Right lobe of liver (tissue), 6 donors: ENCODE measurements at regions not wholly inside any gene's neighbourhood (a gene's known extent, or its start where the extent isn't known, plus 50 kb on each side); places are given as distances from the start of the nearest gene placed in this dataset.

Experiments used
- ATAC-seq, 4 donors: fragments of 200-7000 bp; cut with Tn5 transposase; one replicate each; pipeline ENCODE4 v1.9.1; 2020; ENCODE audit warnings: mild to moderate bottlenecking in 4 of 4, moderate library complexity in 4 of 4
- DNase-seq, 3 donors: peaks; one replicate each; pipeline ENCODE4 v3.0.0-alpha.2; 2020
- H3K27ac ChIP-seq, 3 donors: fragments of 200-600 bp; one replicate each; pipeline ENCODE4 v1.8.0; 2022
- H3K27me3 ChIP-seq, 2 donors: fragments of 200-600 bp; one replicate each; pipeline ENCODE4 v1.8.0; 2022
- H3K36me3 ChIP-seq, 4 donors: fragments of 200-600 bp; sonication (generic) in 1 of 4; one replicate each; pipeline versions ENCODE4 v1.5.1 to v1.8.0; 2017 to 2022; ENCODE audit warnings: control low read depth in 1 of 4
- H3K4me1 ChIP-seq, 4 donors: fragments of 200-600 bp; sonication (generic) in 1 of 4; one replicate each; pipeline versions ENCODE4 v1.5.1 to v1.8.0; 2017 to 2022; ENCODE audit warnings: control low read depth in 1 of 4
- H3K4me3 ChIP-seq, 3 donors: fragments of 200-600 bp; one replicate each; pipeline ENCODE4 v1.8.0; 2022
- H3K9me3 ChIP-seq, 4 donors: fragments of 200-600 bp; sonication (generic) in 1 of 4; one replicate each; pipeline versions ENCODE4 v1.5.1 to v1.8.0; 2017 to 2022; ENCODE audit warnings: control low read depth in 1 of 4
- POLR2A ChIP-seq: fragments of 450-650 bp; IDR thresholded peaks from one replicate; pipeline ENCODE4 v1.6.1; 2017; ENCODE audit warnings: antibody characterized with exemption, mild to moderate bottlenecking
- WGBS: methylation state at CpG from one replicate; pipeline ENCODE4 v1.1.6; 2018; ENCODE audit warnings: low coverage, low lambda C conversion rate; ENCODE audit not compliant: insufficient coverage; ENCODE audit errors: missing lambda C conversion rate; 5-methylcytosine and 5-hydroxymethylcytosine counted together
- intact Hi-C, 2 donors: fragments of 100-400 bp; cut with DNase I; formaldehyde crosslinking; loops; one replicate each; pipeline versions ENCODE4 v1.11.2 to v1.14.1; 2022
- TF ChIP-seq, protein P1 (sequence below), 4 donors: fragments of 200-600 bp in 3 of 4; fragments of 450-650 bp in 1 of 4; IDR thresholded peaks; one replicate each; pipeline versions ENCODE4 v1.5.1 to v1.8.0; 2016 to 2022; ENCODE audit warnings: antibody characterized with exemption in 4 of 4, mild to moderate bottlenecking in 2 of 4
- donor health status: DM: no; HTN: yes; CAD: no.
- donor health status: DM: no; HTN: no; CAD: no.
- donor health status: DM: no; HTN: no; CAD: no.
- donor health status: DM: no; HTN: yes; CAD: no.
- donor health status: DM: no; HTN: yes; CAD: no.

DNA sequence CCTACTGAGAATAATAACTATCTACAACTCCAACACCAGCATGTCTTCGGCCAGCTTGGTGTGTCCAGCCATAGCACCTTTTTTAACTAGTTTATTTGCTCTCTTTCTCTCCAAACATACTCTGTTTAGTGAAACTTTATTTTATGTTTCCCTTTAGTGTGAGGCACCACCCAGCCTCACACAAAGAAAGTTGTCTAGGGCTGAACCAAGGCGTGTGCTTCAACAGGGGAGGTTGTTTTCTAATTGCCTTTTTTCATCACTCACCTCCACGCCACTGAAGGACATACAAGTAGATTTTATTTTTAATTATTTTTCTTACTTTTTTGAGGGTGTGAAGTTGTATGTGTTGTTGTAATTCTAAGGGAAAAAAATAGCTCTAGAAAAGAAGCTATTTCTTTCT, 125.6 kb upstream of the MARCKS start:
- Histone ChIP-seq H3K4me1 (peaks cover 0 to 19% (median 0%) of the 10 kb centered on the region in 4 donors), H3K27me3 (no peaks in the 10 kb centered on the region), H3K9me3 (no peaks in the 10 kb centered on the region), H3K4me3 (no peak overlapping the region), H3K27ac (no peak overlapping the region), H3K36me3 (no peaks in the 10 kb centered on the region)
- intact Hi-C loops: no loop called here
- WGBS: 94% methylated on average over 3 of the region's 3 CpGs
- ATAC-seq: no peak
- TF ChIP-seq, protein P1, sequence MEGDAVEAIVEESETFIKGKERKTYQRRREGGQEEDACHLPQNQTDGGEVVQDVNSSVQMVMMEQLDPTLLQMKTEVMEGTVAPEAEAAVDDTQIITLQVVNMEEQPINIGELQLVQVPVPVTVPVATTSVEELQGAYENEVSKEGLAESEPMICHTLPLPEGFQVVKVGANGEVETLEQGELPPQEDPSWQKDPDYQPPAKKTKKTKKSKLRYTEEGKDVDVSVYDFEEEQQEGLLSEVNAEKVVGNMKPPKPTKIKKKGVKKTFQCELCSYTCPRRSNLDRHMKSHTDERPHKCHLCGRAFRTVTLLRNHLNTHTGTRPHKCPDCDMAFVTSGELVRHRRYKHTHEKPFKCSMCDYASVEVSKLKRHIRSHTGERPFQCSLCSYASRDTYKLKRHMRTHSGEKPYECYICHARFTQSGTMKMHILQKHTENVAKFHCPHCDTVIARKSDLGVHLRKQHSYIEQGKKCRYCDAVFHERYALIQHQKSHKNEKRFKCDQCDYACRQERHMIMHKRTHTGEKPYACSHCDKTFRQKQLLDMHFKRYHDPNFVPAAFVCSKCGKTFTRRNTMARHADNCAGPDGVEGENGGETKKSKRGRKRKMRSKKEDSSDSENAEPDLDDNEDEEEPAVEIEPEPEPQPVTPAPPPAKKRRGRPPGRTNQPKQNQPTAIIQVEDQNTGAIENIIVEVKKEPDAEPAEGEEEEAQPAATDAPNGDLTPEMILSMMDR (IDR thresholded peaks at IDR 0.05): no peak
- TF ChIP-seq POLR2A: no peak
- DNase-seq: no peak

- TF ChIP-seq, protein P1 (IDR thresholded peaks at IDR 0.05): no peak
- no peak for TF ChIP-seq POLR2A
- H3K27me3 ChIP-seq: no peaks in the 10 kb centered on the region
- peak in 3 of 4 donors; percentile 30 to 44 (median 41) for ATAC-seq
- no peak overlapping the region for H3K4me3 ChIP-seq
- no peaks in the 10 kb centered on the region for H3K36me3 ChIP-seq
- H3K9me3 ChIP-seq: no peaks in the 10 kb centered on the region
- no peak overlapping the region for H3K27ac ChIP-seq
- intact Hi-C loops: no loop called here
- peaks cover 0 to 27% (median 0%) of the 10 kb centered on the region in 4 donors for H3K4me1 ChIP-seq
- no peak for DNase-seq
- WGBS: 56% methylated on average over 4 of the region's 4 CpGs
Measured at GRCh38 chr6:113732384-113732966, 124.7 kb upstream of the MARCKS start.

DNA sequence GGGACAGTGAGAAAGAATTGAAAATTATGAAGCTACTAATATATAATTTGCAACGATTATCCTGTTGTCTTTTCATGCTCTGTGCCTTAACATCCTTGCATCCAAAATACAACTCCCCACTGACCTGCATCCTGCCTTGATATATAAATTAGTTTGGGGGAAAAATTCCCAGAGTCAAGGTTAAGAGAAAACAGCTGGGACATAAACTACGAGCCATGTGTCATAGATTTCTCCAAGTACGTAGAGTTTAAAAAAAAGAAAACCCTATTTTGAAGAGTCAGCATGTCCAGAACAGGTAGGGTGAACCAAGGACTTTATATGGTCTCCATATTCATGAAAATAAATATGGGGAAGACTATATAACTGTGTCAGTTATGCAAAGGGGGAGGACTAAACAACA, 123.8 kb upstream of the MARCKS start:
- H3K27me3 ChIP-seq: no peaks in the 10 kb centered on the region
- intact Hi-C loops: no loop called here
- 81% methylated on average over 3 of the region's 3 CpGs for WGBS
- H3K36me3 ChIP-seq: no peaks in the 10 kb centered on the region
- H3K4me1 ChIP-seq: peaks cover 0 to 29% (median 0%) of the 10 kb centered on the region in 4 donors
- H3K27ac ChIP-seq: no peak overlapping the region
- TF ChIP-seq, protein P1 (IDR thresholded peaks at IDR 0.05): no peak
- TF ChIP-seq POLR2A: no peak
- ATAC-seq (no peak), DNase-seq (no peak)
- no peaks in the 10 kb centered on the region for H3K9me3 ChIP-seq
- H3K4me3 ChIP-seq: no peak overlapping the region

GRCh38 chr6:113734982-113735381, 122.2 kb upstream of the MARCKS start:
- peaks cover 0 to 29% (median 0%) of the 10 kb centered on the region in 4 donors for H3K4me1 ChIP-seq
- no peak overlapping the region for H3K4me3 ChIP-seq
- TF ChIP-seq, protein P1 (IDR thresholded peaks at IDR 0.05): no peak
- TF ChIP-seq POLR2A: no peak
- no peaks in the 10 kb centered on the region for H3K9me3 ChIP-seq
- WGBS: 64% methylated on average over 3 of the region's 3 CpGs
- DNase-seq (no peak), ATAC-seq (peak in 2 of 4 donors; percentile 48 to 55)
- H3K36me3 ChIP-seq: no peaks in the 10 kb centered on the region
- intact Hi-C loops: no loop called here
- no peak overlapping the region for H3K27ac ChIP-seq
- H3K27me3 ChIP-seq: no peaks in the 10 kb centered on the region
